LNCaP clone FGC (cell line): ENCODE measurements at regions not wholly inside any gene's neighbourhood (a gene's known extent, or its start where the extent isn't known, plus 50 kb on each side); places are given as distances from the start of the nearest gene placed in this dataset.

ENCODE experiments used
- DNase-seq: peaks from one replicate; pipeline ENCODE4 v3.0.0-alpha.2; 2011; ENCODE audit warnings: low read depth
- H3K4me3 ChIP-seq: 2 replicates; pipeline ENCODE4 v1.5.1; 2011; ENCODE audit warnings: mild to moderate bottlenecking, low read depth, low read length, control low read depth
- TF ChIP-seq, protein P1 (sequence below): IDR thresholded peaks from 2 replicates; pipeline ENCODE4 v1.5.1; 2012; ENCODE audit warnings: mild to moderate bottlenecking; ENCODE audit not compliant: control insufficient read depth, insufficient read depth; ENCODE audit errors: extremely low read depth

DNA sequence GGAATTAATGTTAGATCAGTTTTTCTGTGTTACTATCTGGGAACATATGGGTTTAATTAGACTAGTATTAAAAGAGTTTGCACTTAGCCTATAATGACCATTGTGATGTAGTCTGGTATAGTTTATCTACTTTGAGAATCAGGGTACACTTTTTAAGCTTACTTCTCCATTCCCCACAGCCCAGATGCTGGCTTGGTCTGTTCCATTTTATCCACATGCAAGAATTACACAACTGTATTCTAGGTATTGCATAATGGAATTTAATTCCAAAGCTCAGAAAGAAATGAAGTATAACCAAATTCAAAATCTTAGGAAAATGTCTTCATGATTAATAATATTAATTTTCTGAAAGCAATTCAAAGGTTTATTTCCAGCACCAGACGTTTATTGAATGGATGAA, 122.2 kb upstream of the PDGFD start:
- TF ChIP-seq, protein P1, sequence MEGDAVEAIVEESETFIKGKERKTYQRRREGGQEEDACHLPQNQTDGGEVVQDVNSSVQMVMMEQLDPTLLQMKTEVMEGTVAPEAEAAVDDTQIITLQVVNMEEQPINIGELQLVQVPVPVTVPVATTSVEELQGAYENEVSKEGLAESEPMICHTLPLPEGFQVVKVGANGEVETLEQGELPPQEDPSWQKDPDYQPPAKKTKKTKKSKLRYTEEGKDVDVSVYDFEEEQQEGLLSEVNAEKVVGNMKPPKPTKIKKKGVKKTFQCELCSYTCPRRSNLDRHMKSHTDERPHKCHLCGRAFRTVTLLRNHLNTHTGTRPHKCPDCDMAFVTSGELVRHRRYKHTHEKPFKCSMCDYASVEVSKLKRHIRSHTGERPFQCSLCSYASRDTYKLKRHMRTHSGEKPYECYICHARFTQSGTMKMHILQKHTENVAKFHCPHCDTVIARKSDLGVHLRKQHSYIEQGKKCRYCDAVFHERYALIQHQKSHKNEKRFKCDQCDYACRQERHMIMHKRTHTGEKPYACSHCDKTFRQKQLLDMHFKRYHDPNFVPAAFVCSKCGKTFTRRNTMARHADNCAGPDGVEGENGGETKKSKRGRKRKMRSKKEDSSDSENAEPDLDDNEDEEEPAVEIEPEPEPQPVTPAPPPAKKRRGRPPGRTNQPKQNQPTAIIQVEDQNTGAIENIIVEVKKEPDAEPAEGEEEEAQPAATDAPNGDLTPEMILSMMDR, result no peak
- H3K4me3 ChIP-seq, result no peak overlapping the region
- no peak for DNase-seq

DNA sequence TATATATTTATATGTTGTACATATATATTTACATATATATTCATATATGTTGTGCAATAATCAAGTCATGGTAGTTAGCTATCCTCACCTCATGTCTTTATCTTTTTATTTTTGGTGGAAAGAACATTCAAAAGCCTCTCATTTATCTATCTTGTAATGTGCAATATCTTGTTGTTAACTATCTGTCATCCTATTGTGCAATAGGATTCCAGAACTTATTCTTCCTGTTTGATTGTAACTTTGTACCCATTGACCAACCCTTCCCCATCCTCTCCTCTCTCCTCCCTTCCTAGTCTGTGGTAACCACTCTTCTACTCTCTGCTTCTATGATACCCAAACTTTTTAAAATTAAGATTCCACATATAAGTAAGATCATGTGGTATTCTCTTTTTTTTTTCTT, 115.6 kb upstream of the PDGFD start:
- TF ChIP-seq, protein P1, result no peak
- no peak overlapping the region for H3K4me3 ChIP-seq
- no peak for DNase-seq

DNA sequence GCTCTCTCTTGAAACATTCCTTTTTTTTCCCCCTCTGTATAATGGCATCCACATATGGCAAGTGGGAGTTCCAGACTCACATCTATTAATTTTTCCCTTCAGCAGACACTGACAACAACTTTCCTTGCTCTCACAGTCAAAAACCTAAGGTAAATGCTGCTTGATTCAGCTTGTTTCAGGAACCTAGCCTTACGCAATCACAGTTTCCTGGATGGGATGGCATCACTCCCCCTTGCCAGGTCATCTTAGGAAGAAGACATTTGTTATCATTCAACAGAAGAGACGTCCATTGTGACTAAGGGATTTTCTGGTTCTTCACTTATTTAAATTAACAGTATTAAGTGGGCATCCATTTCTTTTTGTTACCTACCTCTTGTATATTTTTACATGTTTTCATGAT, 112.0 kb upstream of the PDGFD start:
- H3K4me3 ChIP-seq, result no peak overlapping the region
- TF ChIP-seq, protein P1, result no peak
- DNase-seq, result no peak

DNA sequence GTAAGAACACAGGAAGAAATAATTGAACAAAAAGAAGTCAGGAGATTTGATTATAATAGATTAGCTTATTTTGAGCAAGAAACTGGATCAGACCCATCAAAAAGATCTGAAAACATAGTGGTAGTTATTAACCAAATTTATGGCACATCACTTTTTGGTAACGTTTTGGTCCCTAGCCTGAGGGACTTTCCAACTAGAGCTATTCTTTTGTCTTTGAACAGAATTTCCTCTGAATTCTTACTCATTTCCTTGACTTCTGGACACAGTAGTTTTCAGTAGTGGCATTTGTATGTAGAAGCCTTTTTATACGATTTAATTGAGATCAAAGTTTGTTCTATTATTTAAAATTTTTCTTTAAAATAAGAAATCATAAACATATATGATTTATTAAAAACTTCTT, 96.5 kb upstream of the PDGFD start:
- DNase-seq, result no peak
- no peak overlapping the region for H3K4me3 ChIP-seq
- TF ChIP-seq, protein P1, result no peak

DNA sequence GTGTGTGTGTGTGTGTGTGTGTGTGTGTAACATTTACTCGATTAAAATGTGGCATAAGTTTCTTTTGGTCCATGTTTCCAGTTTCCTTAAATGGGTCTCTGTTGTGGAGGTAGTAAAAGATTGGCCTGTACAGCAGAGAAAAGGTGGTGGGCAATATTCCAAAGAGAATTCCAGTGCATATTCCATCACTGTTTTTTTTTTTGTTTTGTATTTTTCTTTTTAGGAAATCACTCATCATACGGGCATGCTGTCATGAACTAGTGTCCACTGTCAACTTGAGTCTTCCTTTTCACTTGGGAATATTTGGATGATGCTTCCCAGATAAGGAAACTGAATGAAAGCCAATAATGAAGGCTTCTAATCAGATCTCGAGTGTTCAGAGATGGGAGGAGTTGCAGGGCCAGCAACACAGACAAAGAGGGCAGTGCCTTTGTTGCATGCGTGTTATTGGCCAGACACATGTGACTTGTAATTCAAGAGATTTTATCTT, 95.2 kb upstream of the PDGFD start:
- TF ChIP-seq, protein P1, result no peak
- DNase-seq, result peak; percentile 23
- H3K4me3 ChIP-seq, result no peak overlapping the region

DNA sequence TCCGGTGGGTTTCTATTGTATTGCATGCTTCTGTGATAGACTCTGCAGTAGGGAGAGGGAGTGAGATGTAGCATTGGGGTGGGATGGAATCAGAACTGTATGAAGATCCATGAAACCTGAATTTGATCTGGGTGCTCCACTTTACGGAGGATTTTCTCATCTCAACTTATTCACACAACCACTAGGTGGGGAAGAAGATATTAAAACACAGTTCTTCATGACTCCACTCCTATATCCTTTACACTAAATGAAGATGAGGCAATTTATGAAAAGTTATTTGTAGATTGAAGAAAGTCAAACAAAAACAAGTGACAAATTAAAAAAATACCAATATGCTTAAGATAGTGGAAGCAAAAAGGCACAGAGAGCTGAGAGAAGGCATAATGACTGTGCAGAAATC, 92.6 kb upstream of the PDGFD start:
- TF ChIP-seq, protein P1, result peak; percentile 45
- DNase-seq, result no peak
- H3K4me3 ChIP-seq, result no peak overlapping the region

DNA sequence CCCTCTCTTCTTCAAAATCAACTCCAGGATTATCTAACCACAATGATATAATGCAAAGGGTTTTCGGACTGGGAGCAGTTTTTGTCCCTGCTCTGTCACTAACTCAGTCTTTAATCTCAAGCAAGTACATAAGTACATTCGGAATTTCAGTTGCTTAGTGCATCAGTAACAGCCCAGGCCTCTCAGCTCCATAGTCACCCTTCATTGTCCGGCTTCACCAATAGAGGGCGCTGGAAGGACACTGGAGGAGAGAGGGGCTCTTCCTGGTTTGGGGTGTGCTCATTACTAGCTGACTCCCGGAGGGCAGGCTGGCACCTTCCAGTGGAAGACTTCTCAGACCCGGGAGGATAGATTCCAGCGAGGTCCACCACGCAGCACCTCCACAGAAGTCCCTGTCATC, 90.4 kb upstream of the PDGFD start:
- TF ChIP-seq, protein P1, result peak; percentile 75
- no peak overlapping the region for H3K4me3 ChIP-seq
- DNase-seq, result no peak
